Liver (tissue), 3 donors: ENCODE measurements at regions not wholly inside any gene's neighbourhood (a gene's known extent, or its start where the extent isn't known, plus 50 kb on each side); places are given as distances from the start of the nearest gene placed in this dataset.

Experiments used
- ATF3 ChIP-seq: IDR thresholded peaks from 2 replicates; pipeline ENCODE4 v1.6.1; 2016; ENCODE audit warnings: antibody characterized with exemption
- CTCF ChIP-seq: fragments of 150-350 bp; IDR thresholded peaks from 2 replicates; pipeline ENCODE4 v1.5.1; 2017; ENCODE audit warnings: improper control_type of control experiment, low read depth, low read length; ENCODE audit not compliant: missing input control
- GABPA ChIP-seq, 2 donors: IDR thresholded peaks in 1 of 2; conservative IDR thresholded peaks in 1 of 2; 2 replicates each; pipeline ENCODE4 v1.6.1; 2016; ENCODE audit warnings: antibody characterized with exemption in 2 of 2, mild to moderate bottlenecking in 1 of 2, moderate library complexity in 1 of 2
- HNF4A ChIP-seq, 2 donors: conservative IDR thresholded peaks; 2 replicates each; pipeline ENCODE4 v1.6.1; 2016; ENCODE audit warnings: antibody characterized with exemption in 2 of 2, mild to moderate bottlenecking in 2 of 2
- MAX ChIP-seq: IDR thresholded peaks from 2 replicates; pipeline ENCODE4 v1.6.1; 2016; ENCODE audit warnings: antibody characterized with exemption
- RAD21 ChIP-seq, 2 donors: IDR thresholded peaks; 2 replicates each; pipeline ENCODE4 v1.6.1; 2016; ENCODE audit warnings: antibody characterized with exemption in 2 of 2, mild to moderate bottlenecking in 2 of 2
- REST ChIP-seq: IDR thresholded peaks from 2 replicates; pipeline ENCODE4 v1.6.1; 2016; ENCODE audit warnings: antibody characterized with exemption, mild to moderate bottlenecking
- SP1 ChIP-seq: IDR thresholded peaks from 2 replicates; pipeline ENCODE4 v1.6.1; 2018; ENCODE audit warnings: antibody characterized with exemption, mild to moderate bottlenecking
- TAF1 ChIP-seq: conservative IDR thresholded peaks from 2 replicates; pipeline ENCODE4 v1.6.1; 2016; ENCODE audit warnings: antibody characterized with exemption, mild to moderate bottlenecking
- YY1 ChIP-seq: IDR thresholded peaks from 2 replicates; pipeline ENCODE4 v1.6.1; 2016; ENCODE audit warnings: antibody characterized with exemption, mild to moderate bottlenecking
- ZBTB33 ChIP-seq: IDR thresholded peaks from 2 replicates; pipeline ENCODE4 v1.6.1; 2016; ENCODE audit warnings: antibody characterized with exemption
- donor health status: healthy.
- donor health status: healthy.

- TF ChIP-seq CTCF = no peak
- no peak for TF ChIP-seq GABPA (IDR thresholded peaks at IDR 0.05 in 1 of 2, conservative IDR thresholded peaks at IDR 0.05 in 1 of 2)
- no peak for TF ChIP-seq YY1
- TF ChIP-seq HNF4A (conservative IDR thresholded peaks at IDR 0.05) = no peak
- TF ChIP-seq RAD21 (IDR thresholded peaks at IDR 0.05) = no peak
- no peak for TF ChIP-seq MAX
- no peak for TF ChIP-seq TAF1
- no peak for TF ChIP-seq ATF3
- TF ChIP-seq REST = no peak
- no peak for TF ChIP-seq ZBTB33
- no peak for TF ChIP-seq SP1
Observed at GRCh38 chr3:14303336-14304100, 98.9 kb upstream of the SLC6A6 start.
